ENCODE measurements at regions not wholly inside any gene's neighbourhood (a gene's known extent, or its start where the extent isn't known, plus 50 kb on each side); places are given as distances from the start of the nearest gene placed in this dataset.

DNA sequence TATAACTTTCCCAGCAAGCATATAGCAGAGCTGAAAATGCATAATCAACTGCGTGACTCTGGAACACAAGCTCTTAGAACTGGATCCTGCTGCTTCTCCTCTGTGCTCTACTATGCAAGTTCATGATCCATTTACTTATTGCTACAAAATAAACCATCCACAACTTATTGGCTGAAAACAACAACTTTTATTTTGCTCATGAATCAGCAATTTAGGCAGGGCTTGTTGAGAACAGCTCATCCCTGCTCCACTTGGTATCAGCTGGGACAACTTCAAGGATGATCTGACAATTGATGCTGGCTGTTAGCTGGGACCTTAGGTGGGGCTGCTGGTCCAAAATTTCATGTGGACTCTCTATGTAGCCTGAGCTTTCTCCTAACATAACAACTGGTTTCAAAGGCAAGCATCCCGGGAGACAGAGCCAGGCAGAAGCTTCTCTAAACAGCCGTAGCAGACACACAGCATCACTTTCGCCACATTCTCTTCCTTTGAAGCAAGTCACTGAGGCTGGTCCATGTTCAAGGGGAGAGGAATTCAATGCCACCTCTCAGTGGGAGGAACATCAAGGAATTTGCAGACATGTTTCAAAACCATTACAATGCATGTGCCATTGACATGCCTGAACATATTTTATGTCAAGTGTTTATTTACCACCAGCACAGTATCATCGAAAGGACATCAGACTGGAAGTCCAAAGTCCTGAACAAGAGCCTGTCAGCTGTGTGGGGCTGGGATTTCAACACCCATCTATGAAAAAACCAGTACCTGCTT, 153.1 kb upstream of the PKDCC start:
- DNase-seq (ENCODE audit: extremely low read depth in 1 of 2, low read depth in 1 of 2): no peak

DNA sequence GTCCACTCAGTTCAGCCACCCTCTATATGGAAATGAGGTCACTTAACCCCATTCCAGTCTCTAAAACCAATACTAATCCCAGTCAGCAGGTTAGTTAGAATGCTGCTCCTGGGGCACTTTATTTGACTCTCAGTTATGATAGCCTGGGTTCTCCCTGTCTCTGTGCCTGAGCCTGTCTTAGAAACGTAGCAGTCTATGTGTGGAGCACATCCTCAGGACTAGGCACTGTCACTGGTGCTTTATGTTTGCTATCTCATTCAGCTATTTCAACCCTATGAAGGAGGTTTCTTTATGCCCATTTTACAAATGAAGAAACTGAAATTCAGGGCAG, 152.5 kb upstream of the PKDCC start:
- no peak for DNase-seq (ENCODE audit: extremely low read depth in 1 of 2, low read depth in 1 of 2)

DNA sequence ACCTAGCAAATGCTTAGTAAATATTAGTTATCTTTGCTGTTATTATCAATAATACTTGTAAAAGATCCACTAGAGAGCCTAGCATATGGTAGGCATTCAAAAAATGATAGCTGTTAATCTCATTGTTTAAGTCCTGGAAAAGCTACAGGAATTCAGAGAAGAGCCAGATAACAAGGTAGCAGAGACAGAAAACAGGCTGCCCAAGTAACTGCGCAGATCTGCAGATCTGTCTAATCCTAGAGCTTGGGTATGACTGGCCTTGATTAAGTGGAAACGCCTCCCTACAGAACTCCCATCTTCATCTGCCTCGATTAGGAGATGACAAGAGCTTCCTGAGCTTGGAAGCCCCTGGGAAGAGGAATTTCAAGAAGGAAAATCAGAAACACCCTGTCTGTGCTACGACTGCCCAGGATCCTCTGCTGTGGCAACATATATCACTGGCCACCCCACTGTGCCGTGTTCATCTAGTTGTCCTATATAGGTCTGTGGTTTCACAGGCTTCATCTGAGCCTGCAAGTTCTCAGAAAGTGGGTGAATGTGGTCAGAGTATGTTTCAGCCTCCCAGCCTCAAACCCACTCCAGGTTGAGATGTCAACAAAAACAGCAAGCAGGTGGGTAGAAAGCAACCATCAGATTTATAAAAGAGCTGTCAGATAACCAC, 151.5 kb upstream of the PKDCC start:
- peak; percentile 1 to 6 for DNase-seq (ENCODE audit: extremely low read depth in 1 of 2, low read depth in 1 of 2)

DNA sequence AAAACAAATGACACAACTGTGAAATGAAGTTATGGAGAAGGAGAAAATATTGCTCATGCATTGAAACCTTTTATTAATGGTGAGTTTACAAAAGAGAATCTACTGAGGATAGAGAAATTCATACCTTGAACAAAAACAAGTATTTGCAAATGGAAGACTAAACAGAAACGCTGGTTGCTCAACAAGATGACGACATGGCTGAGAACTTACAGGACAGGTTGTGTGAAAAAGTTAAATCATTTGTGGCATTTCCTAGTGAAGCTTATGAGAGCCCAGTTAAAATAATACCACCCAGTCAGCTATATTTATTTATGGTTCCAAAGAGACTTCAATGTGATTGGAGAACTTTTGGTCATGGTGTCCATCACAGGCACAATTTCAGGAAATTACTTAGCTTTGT, 148.6 kb upstream of the PKDCC start:
- no peak for DNase-seq (ENCODE audit: extremely low read depth in 1 of 2, low read depth in 1 of 2)

DNA sequence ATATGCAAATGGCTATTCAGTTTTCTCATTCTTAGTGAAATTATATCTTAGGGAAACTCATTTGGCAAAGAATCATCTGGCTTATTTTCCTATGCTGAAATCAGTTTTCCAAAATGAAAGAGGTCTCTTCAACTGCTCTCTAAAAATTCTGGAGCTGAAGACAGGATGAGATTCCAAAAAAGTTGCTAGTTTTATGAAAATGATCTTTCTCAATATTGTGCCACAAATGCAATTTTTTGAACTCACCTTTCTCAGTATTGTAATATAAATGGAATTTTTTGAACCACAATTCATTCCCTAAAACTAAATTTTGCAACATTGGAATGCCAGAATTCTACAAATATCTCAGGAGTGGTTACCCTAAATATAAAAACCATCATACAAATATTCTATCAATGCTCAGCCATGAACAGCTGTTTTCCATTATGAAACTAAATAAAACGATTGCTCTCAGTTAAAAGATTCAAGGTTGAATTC, 147.7 kb upstream of the PKDCC start:
- DNase-seq (ENCODE audit: extremely low read depth in 1 of 2, low read depth in 1 of 2): no peak

GRCh38 chr2:41902897-41903296, 144.9 kb upstream of the PKDCC start:
- no peak for DNase-seq (ENCODE audit: extremely low read depth in 1 of 2, low read depth in 1 of 2)

DNA sequence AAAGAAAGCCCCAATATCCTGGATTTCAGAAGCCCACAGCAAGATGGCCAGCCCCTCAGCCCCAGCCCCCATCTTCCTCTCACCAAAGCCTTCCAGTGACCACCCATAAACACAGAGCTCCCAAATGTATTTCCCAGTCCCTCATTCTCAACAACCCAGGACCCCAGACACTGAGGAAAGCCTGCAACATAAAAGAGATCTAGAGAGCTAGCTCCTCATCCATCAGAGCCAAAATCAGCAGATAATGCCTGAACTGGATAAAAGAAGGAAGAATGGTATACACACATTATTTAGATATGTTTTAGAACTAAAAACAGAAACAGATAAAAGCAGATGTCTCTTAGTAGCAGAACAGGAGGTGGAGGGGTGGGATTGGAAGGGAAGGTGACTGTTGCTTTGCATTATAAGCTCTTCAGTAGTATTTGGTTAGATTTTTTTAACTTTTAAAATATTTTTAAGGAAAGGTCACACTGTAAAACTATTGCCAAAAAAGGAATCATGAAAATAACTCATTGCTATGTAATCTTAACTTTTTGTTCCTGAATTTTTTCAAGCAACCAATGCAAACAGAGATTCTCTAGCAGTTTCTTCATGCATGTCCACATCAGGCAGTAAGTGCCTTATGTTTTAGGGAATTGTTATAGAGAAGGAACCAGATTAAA, 144.2 kb upstream of the PKDCC start:
- DNase-seq (ENCODE audit: extremely low read depth in 1 of 2, low read depth in 1 of 2): no peak

GRCh38 chr2:41904459-41904858, 143.4 kb upstream of the PKDCC start:
- no peak for DNase-seq (ENCODE audit: extremely low read depth in 1 of 2, low read depth in 1 of 2)

- no peak for DNase-seq (ENCODE audit: extremely low read depth in 1 of 2, low read depth in 1 of 2)
Measured at GRCh38 chr2:41905597-41906337, 142.1 kb upstream of the PKDCC start.

DNA sequence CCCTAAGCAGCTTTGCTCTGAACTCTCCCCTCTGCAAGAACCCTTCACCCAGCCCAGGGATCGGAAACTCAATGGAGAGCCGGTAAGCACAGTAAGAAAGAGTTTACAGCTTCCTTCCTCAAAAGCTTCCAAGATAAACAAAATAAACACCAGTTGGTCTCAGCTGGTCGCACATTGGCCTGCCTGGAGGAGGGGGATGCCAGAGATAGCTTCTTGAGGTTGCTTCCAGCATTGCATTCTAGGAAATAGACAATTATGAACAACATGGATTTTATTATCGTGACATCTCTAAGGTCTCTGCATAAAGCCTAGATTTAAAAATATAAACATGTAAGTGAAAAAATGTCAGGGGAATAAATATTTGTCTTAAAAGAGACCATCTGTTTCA, 141.5 kb upstream of the PKDCC start:
- no peak for DNase-seq (ENCODE audit: extremely low read depth in 1 of 2, low read depth in 1 of 2)

GRCh38 chr2:41907141-41907540, 140.7 kb upstream of the PKDCC start:
- no peak for DNase-seq (ENCODE audit: extremely low read depth in 1 of 2, low read depth in 1 of 2)

- no peak for DNase-seq (ENCODE audit: extremely low read depth in 1 of 2, low read depth in 1 of 2)
Measured at GRCh38 chr2:41907771-41908207, 140.0 kb upstream of the PKDCC start.

DNA sequence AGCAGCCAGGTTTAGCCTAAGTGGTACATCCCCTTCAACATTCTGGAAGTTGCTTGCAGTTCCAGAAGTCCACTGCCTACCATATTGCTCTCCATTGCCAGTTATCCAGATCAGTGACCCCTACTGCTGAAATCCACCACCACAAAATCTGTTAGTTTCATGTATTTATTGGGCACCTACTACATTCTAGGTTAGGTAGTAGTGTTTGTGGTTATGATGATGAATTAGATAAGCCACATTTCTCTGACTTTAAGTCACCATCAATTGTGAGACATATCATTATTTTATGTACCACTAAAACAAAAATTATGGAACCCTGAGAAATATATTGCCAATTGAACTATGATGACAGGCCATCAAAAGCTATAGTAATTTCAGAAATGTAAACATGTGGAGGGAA, 139.5 kb upstream of the PKDCC start:
- no peak for DNase-seq (ENCODE audit: extremely low read depth in 1 of 2, low read depth in 1 of 2)

DNA sequence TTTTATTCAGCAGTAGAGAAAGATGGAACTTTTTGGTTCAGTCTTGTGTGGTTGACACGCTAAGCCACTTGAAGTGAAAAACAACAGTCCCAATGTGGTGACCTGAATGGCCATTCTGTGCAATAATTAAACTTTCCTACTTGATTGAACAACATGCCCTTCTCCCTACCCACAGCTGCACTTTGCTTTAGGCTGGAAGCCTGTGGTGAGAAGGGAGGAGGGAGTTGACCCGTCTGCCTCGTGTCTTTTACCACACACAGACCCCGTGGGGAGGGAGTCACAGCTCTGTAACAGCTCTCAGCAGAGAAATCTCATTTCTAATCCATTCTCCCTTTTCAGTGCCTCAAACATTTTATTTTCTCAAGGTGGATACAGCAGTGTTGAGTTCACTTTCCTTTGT, 138.2 kb upstream of the PKDCC start:
- no peak for DNase-seq (ENCODE audit: extremely low read depth in 1 of 2, low read depth in 1 of 2)

DNA sequence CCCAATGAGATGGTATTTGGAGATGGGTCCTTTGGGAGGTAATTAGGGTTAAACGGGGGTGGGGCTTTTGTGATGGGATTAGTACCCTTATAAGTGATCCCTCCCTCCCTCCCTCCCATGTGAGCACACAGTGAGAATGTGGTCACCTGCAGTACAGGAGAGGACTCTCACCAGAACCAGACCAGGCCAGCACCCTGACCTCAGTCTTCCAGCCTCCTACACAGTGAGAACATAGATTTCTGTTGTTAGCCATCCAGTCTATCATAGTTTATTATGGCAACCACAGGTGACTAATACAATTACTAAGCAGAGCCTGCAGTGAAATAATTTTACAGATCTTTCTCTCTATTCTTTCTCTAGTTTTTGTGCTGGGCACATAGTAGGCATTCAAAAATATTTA, 137.7 kb upstream of the PKDCC start:
- DNase-seq (ENCODE audit: extremely low read depth in 1 of 2, low read depth in 1 of 2): no peak

GRCh38 chr2:41911033-41911432, 136.8 kb upstream of the PKDCC start:
- DNase-seq (ENCODE audit: extremely low read depth in 1 of 2, low read depth in 1 of 2): no peak

- no peak for DNase-seq (ENCODE audit: extremely low read depth in 1 of 2, low read depth in 1 of 2)
Measured at GRCh38 chr2:41912337-41912736, 135.5 kb upstream of the PKDCC start.

- no peak for DNase-seq (ENCODE audit: extremely low read depth in 1 of 2, low read depth in 1 of 2)
Measured at GRCh38 chr2:41912776-41913175, 135.0 kb upstream of the PKDCC start.

GRCh38 chr2:41913311-41913710, 134.5 kb upstream of the PKDCC start:
- DNase-seq (ENCODE audit: extremely low read depth in 1 of 2, low read depth in 1 of 2): no peak

DNA sequence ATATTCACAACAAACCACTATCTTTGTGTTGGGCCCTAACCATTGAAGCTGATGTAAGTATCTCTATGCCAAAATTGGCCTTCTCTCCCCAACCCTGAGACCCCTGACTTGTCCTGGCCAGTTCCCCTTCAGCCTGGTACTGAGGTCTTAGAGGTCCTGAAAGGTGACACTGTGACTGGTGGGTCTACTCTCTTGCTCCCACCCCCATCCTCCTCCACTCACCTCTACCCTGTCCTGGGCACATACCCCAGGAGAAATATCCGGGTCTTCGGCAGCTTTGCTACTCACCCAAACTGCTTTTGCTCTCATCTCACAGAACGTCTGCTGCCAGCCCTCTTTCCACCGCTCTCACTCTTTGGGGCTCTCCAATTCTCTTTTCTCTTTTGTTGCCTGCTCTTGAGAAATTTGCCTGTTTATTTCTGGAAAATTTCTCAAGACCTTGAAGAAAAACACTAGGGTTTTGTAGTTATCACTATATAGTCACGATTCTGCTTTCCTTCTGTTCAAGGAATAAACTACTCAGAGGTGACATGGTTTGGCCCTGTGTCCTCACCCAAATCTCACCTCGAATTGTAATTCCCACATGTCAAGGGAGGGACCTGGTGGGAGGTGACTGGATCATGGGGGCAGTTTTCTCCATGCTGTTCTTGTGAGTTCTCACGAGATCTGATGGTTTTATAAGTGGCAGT, 133.8 kb upstream of the PKDCC start:
- DNase-seq (ENCODE audit: extremely low read depth in 1 of 2, low read depth in 1 of 2): no peak

GRCh38 chr2:41914936-41915335, 132.9 kb upstream of the PKDCC start:
- DNase-seq (ENCODE audit: extremely low read depth in 1 of 2, low read depth in 1 of 2): no peak
